ENCODE measurements at regions not wholly inside any gene's neighbourhood (a gene's known extent, or its start where the extent isn't known, plus 50 kb on each side); places are given as distances from the start of the nearest gene placed in this dataset.
"Not testable (repeated sequence)": the region's sequence is repeated elsewhere in the genome, so short reads cannot be mapped to it uniquely, and the experiment has no call there.

- H3K9me3 ChIP-seq (ENCODE audit: control insufficient read depth, low read length); H3K4me3 ChIP-seq (ENCODE audit: low read length); H3K27me3 ChIP-seq (ENCODE audit: control insufficient read depth, insufficient read depth); H3K27ac ChIP-seq (ENCODE audit: low read length); H3K4me1 ChIP-seq (ENCODE audit: control insufficient read depth, insufficient read depth, low read length); ATAC-seq; intact Hi-C loops (cut with DNase I): not testable (repeated sequence)
- 95% methylated on average over 46 of the region's 49 CpGs for WGBS
- peak in 1 of 3 donors; percentile 30 for DNase-seq
Measured at GRCh38 chr1:191731608-191732302, 426.5 kb upstream of the RGS18 start.

- no peak for ATAC-seq
- DNase-seq, result no peak
- intact Hi-C loops (cut with DNase I), result no loop called here
- Histone ChIP-seq H3K27me3 (ENCODE audit: control insufficient read depth, insufficient read depth) (no peaks in the 10 kb centered on the region), H3K27ac (ENCODE audit: low read length) (no peak overlapping the region), H3K4me3 (ENCODE audit: low read length) (no peak overlapping the region), H3K9me3 (ENCODE audit: control insufficient read depth, low read length) (no peaks in the 10 kb centered on the region), H3K4me1 (ENCODE audit: control insufficient read depth, insufficient read depth, low read length) (no peaks in the 10 kb centered on the region)
Measured at GRCh38 chr1:191734321-191734720, 423.9 kb upstream of the RGS18 start.

GRCh38 chr1:191739544-191739943 is 418.7 kb upstream of the RGS18 start:
- H3K4me1 ChIP-seq (ENCODE audit: control insufficient read depth, insufficient read depth, low read length), result no peaks in the 10 kb centered on the region
- H3K9me3 ChIP-seq (ENCODE audit: control insufficient read depth, low read length), result no peaks in the 10 kb centered on the region
- no peak overlapping the region for H3K27ac ChIP-seq (ENCODE audit: low read length)
- WGBS, result 79% methylated on average over 2 of the region's 2 CpGs
- no peak for DNase-seq
- no peak overlapping the region for H3K4me3 ChIP-seq (ENCODE audit: low read length)
- intact Hi-C loops (cut with DNase I), result no loop called here
- no peaks in the 10 kb centered on the region for H3K27me3 ChIP-seq (ENCODE audit: control insufficient read depth, insufficient read depth)
- no peak for ATAC-seq

- 93% methylated on average over 4 of the region's 4 CpGs for WGBS
Measured at GRCh38 chr1:191752342-191752741, 405.9 kb upstream of the RGS18 start.

GRCh38 chr1:191760016-191760415 is 398.2 kb upstream of the RGS18 start:
- 60% methylated on average over 2 of the region's 2 CpGs for WGBS

More at GRCh38 chr1:191752342-191752741, 405.9 kb upstream of the RGS18 start:
- ATAC-seq, result no peak
- Histone ChIP-seq H3K4me3 (ENCODE audit: low read length) (no peak overlapping the region), H3K9me3 (ENCODE audit: control insufficient read depth, low read length) (no peaks in the 10 kb centered on the region), H3K4me1 (ENCODE audit: control insufficient read depth, insufficient read depth, low read length) (no peaks in the 10 kb centered on the region), H3K27ac (ENCODE audit: low read length) (no peak overlapping the region), H3K27me3 (ENCODE audit: control insufficient read depth, insufficient read depth) (no peaks in the 10 kb centered on the region)
- DNase-seq, result no peak
- intact Hi-C loops (cut with DNase I), result no loop called here

DNA sequence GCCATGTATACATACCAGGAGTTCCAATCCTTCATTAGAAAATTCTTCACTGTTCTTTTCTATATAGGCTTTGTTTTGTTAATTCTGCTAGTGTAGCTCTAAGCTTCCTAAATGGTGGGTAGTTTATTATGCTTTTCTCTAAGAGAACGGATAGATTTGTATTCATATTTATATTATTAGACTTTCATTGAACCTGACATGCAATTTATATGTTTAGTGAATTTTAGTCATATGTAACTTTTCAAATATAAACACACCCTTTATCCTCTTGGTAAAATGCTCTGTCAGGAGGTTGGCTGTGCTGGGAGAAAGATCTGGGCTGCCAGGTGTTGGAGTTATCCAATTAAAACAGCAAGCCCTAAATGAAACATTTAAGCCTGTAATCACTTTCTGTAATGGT is 369.7 kb upstream of the RGS18 start:
- no peak overlapping the region for H3K27ac ChIP-seq (ENCODE audit: low read length)
- WGBS, result 71% methylated on average over 1 of the region's 1 CpG
- intact Hi-C loops (cut with DNase I), result no loop called here

More at GRCh38 chr1:191760016-191760415, 398.2 kb upstream of the RGS18 start:
- Histone ChIP-seq H3K4me1 (ENCODE audit: control insufficient read depth, insufficient read depth, low read length) (no peaks in the 10 kb centered on the region), H3K27me3 (ENCODE audit: control insufficient read depth, insufficient read depth) (no peaks in the 10 kb centered on the region), H3K4me3 (ENCODE audit: low read length) (no peak overlapping the region), H3K9me3 (ENCODE audit: control insufficient read depth, low read length) (no peaks in the 10 kb centered on the region), H3K27ac (ENCODE audit: low read length) (no peak overlapping the region)
- DNase-seq, result no peak
- ATAC-seq, result no peak
- intact Hi-C loops (cut with DNase I), result no loop called here

GRCh38 chr1:191798178-191798577 is 360.1 kb upstream of the RGS18 start:
- WGBS, result 75% methylated on average over 1 of the region's 1 CpG
- intact Hi-C loops (cut with DNase I), result no loop called here
- Histone ChIP-seq H3K4me1 (ENCODE audit: control insufficient read depth, insufficient read depth, low read length) (no peaks in the 10 kb centered on the region), H3K27me3 (ENCODE audit: control insufficient read depth, insufficient read depth) (no peaks in the 10 kb centered on the region), H3K27ac (ENCODE audit: low read length) (no peak overlapping the region), H3K9me3 (ENCODE audit: control insufficient read depth, low read length) (no peaks in the 10 kb centered on the region), H3K4me3 (ENCODE audit: low read length) (no peak overlapping the region)
- ATAC-seq, result no peak
- no peak for DNase-seq

More for the DNA sequence above, 369.7 kb upstream of the RGS18 start:
- no peak for ATAC-seq
- Histone ChIP-seq H3K4me3 (ENCODE audit: low read length) (no peak overlapping the region), H3K27me3 (ENCODE audit: control insufficient read depth, insufficient read depth) (no peaks in the 10 kb centered on the region), H3K9me3 (ENCODE audit: control insufficient read depth, low read length) (no peaks in the 10 kb centered on the region), H3K4me1 (ENCODE audit: control insufficient read depth, insufficient read depth, low read length) (no peaks in the 10 kb centered on the region)
- DNase-seq, result no peak

DNA sequence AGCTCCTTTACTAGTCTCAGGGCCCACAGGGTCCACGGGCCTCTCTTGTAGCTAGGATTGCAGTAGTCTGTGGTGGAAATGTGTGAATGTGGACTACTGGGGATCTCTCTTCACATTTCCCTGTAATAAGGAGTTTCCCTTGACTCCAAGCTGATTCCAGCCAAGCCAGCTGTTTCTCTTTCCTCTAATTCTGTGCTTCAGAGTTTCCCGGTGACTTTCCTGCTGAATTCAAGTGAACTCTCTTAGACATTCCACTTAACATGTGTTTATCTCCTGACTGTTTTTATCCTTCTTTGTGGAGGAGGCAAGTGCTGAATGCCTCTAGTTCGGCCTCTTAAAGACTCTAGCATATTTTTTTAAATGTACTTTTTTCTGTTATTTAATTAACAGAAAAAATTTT is 354.0 kb upstream of the RGS18 start:
- intact Hi-C loops (cut with DNase I), result no loop called here

DNA sequence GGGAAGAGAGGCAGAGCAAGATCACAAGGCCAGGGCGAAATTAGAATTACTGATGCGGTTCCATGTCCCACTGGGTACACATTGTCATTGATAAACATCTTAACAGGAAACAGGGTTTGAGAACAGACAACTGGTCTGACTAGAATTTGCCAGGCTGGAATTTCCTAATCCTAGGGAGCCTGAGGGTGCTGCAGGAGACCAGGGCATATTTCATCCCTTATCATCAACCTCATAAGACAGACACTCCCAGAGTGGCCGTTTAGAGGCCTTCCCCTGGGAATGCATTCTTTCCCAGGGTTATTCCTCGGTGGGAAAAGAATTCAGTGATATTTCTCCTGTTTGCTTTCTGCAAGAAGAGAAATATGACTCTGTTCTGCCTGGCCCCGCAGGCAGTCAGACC is 344.7 kb upstream of the RGS18 start:
- H3K9me3 ChIP-seq (ENCODE audit: control insufficient read depth, low read length); DNase-seq; H3K4me1 ChIP-seq (ENCODE audit: control insufficient read depth, insufficient read depth, low read length); ATAC-seq; H3K27me3 ChIP-seq (ENCODE audit: control insufficient read depth, insufficient read depth); H3K4me3 ChIP-seq (ENCODE audit: low read length); H3K27ac ChIP-seq (ENCODE audit: low read length); intact Hi-C loops (cut with DNase I): not testable (repeated sequence)
- WGBS, result 75% methylated on average over 5 of the region's 5 CpGs

More for the DNA sequence above, 354.0 kb upstream of the RGS18 start:
- DNase-seq, result no peak
- WGBS, result 30% methylated on average over 3 of the region's 3 CpGs
- Histone ChIP-seq H3K9me3 (ENCODE audit: control insufficient read depth, low read length) (no peaks in the 10 kb centered on the region), H3K27ac (ENCODE audit: low read length) (no peak overlapping the region), H3K4me1 (ENCODE audit: control insufficient read depth, insufficient read depth, low read length) (no peaks in the 10 kb centered on the region), H3K27me3 (ENCODE audit: control insufficient read depth, insufficient read depth) (no peaks in the 10 kb centered on the region), H3K4me3 (ENCODE audit: low read length) (no peak overlapping the region)
- no peak for ATAC-seq

DNA sequence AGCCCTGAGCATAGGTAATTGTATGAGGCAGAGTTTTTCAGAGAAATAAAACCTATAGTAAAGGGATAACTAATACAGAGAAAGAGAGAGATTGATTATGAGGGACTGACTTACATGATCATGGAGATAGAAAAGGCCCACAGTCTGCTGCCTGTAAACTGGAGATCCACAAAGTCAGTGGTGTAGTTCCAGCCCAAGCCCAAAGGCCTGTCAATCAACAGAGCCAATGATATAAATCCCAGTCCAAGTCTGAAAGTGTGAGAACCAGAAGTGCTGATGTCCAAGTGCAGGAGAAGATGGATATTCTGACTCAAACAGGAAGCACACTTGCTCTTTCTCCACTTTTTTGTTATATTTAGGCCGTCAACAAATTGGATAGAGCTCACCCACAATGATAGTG is 340.1 kb upstream of the RGS18 start:
- Histone ChIP-seq H3K4me3 (ENCODE audit: low read length) (no peak overlapping the region), H3K9me3 (ENCODE audit: control insufficient read depth, low read length) (no peaks in the 10 kb centered on the region), H3K4me1 (ENCODE audit: control insufficient read depth, insufficient read depth, low read length) (no peaks in the 10 kb centered on the region), H3K27ac (ENCODE audit: low read length) (no peak overlapping the region), H3K27me3 (ENCODE audit: control insufficient read depth, insufficient read depth) (no peaks in the 10 kb centered on the region)
- ATAC-seq, result no peak
- intact Hi-C loops (cut with DNase I), result no loop called here
- 72% methylated on average over 1 of the region's 1 CpG for WGBS
- DNase-seq, result no peak

- H3K27ac ChIP-seq (ENCODE audit: low read length), result no peak overlapping the region
- H3K9me3 ChIP-seq (ENCODE audit: control insufficient read depth, low read length), result no peaks in the 10 kb centered on the region
- no peaks in the 10 kb centered on the region for H3K27me3 ChIP-seq (ENCODE audit: control insufficient read depth, insufficient read depth)
- H3K4me3 ChIP-seq (ENCODE audit: low read length), result no peak overlapping the region
- ATAC-seq (no peak), DNase-seq (no peak)
- WGBS, result 74% methylated on average over 4 of the region's 4 CpGs
- intact Hi-C loops (cut with DNase I), result no loop called here
- no peaks in the 10 kb centered on the region for H3K4me1 ChIP-seq (ENCODE audit: control insufficient read depth, insufficient read depth, low read length)
Measured at GRCh38 chr1:191831572-191831971, 326.7 kb upstream of the RGS18 start.

DNA sequence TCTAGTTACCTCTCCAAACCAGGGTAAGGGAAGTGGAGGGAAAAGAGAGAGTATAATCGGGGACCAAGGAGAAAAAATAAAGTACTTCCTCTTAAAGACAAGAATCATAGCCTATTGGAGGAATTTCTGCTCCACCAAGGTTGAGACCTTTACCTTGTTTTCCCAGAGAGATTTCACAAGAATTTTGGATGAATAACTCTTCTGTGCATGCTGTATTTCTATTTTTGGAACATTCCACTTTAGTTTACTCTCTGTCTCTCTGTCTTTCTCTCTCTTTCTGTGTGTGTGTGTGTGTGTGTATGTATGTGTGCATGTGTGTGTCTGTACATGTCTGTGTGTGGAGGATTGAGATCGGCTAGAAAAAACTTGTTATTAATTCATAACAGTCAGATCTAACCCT is 318.4 kb upstream of the RGS18 start:
- intact Hi-C loops (cut with DNase I), result no loop called here
- WGBS, result 76% methylated on average over 2 of the region's 2 CpGs
- Histone ChIP-seq H3K27ac (ENCODE audit: low read length) (no peak overlapping the region), H3K27me3 (ENCODE audit: control insufficient read depth, insufficient read depth) (no peaks in the 10 kb centered on the region), H3K4me1 (ENCODE audit: control insufficient read depth, insufficient read depth, low read length) (no peaks in the 10 kb centered on the region), H3K4me3 (ENCODE audit: low read length) (no peak overlapping the region), H3K9me3 (ENCODE audit: control insufficient read depth, low read length) (no peaks in the 10 kb centered on the region)
- ATAC-seq (no peak), DNase-seq (no peak)

Data from right cardiac atrium (tissue), 5 donors.